ENCODE measurements at regions not wholly inside any gene's neighbourhood (a gene's known extent, or its start where the extent isn't known, plus 50 kb on each side); places are given as distances from the start of the nearest gene placed in this dataset.

DNA sequence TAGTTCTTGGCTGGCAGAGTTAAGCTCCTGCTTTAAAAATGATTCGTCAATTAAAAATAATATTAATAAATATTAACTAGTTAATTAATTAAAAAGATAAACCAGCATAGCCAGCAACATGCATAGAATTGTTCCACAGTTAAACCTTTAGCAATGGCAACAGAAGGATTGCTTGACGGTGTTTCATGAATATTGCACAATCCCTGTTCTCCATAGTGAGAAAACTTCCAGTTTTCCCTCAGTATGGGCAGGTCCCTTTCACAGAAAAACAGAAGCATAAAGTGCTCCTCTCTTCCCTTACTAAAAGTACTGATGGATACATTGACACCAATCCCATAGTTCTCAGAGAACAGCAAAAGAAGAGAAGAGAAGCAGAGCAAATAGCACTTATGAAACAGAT, 71.4 kb upstream of the CAST start:
- ChIA-PET POLR2A (ENCODE audit: partially characterized antibody) (no interaction called here), CTCF (ENCODE audit: partially characterized antibody) (interaction anchor here (5.1 kb wide), 1 partner anchor 11 kb away, joined by 28 read pairs; no protein-coding TSS in a partner anchor)
- H2AK5ac ChIP-seq (ENCODE audit: low read depth, low read length): no peak overlapping the region
- H2BK120ac ChIP-seq (replicated peaks; ENCODE audit: low read depth, low read length): no peak overlapping the region
- H3K4me3 ChIP-seq (ENCODE audit: extremely low read depth in 1 of 4, insufficient read depth in 2 of 4, low read depth in 3 of 4, low read length in 4 of 4): no peak overlapping the region
- WGBS, 2 experiments (ENCODE audit: extremely low coverage in 1 of 2, insufficient coverage in 1 of 2, insufficient read length in 1 of 2, insufficient replicate concordance in 2 of 2, low coverage in 1 of 2, low lambda C conversion rate in 2 of 2, missing lambda C conversion rate in 1 of 2): 89% methylated on average over 2 of the region's 2 CpGs; no CpG with 5 or more reads in 1 of the 2 experiments
- no peak overlapping the region for H3K18ac ChIP-seq (ENCODE audit: extremely low read depth, low read length)
- no peak overlapping the region for H3K4me2 ChIP-seq (ENCODE audit: insufficient read depth in 1 of 2, low read depth in 2 of 2, low read length in 2 of 2)
- no peak overlapping the region for H3K9ac ChIP-seq (replicated peaks in 1 of 4; ENCODE audit: extremely low read depth in 1 of 4, low read depth in 3 of 4, low read length in 3 of 4)
- no peak overlapping the region for H2BK5ac ChIP-seq (ENCODE audit: low read depth, low read length)
- no peak overlapping the region for H4K8ac ChIP-seq (ENCODE audit: extremely low read depth, insufficient read depth, low read length)
- DNase-seq (ENCODE audit: low read depth in 1 of 2, low spot score in 2 of 2) (no peak), FAIRE-seq (no peak)
- H3K79me2 ChIP-seq (ENCODE audit: control insufficient read depth in 1 of 2, insufficient read depth in 2 of 2, low read length in 2 of 2): no peaks in the 10 kb centered on the region
- no peak overlapping the region for H3K56ac ChIP-seq (replicated peaks; ENCODE audit: insufficient read length, low read depth, low read length)
- no peak overlapping the region for H2BK20ac ChIP-seq (ENCODE audit: low read length)
- no peak for TF ChIP-seq CBX8 (IDR thresholded peaks at IDR 0.05; ENCODE audit: borderline replicate concordance, low read depth, low read length)
- TF ChIP-seq, protein P1, sequence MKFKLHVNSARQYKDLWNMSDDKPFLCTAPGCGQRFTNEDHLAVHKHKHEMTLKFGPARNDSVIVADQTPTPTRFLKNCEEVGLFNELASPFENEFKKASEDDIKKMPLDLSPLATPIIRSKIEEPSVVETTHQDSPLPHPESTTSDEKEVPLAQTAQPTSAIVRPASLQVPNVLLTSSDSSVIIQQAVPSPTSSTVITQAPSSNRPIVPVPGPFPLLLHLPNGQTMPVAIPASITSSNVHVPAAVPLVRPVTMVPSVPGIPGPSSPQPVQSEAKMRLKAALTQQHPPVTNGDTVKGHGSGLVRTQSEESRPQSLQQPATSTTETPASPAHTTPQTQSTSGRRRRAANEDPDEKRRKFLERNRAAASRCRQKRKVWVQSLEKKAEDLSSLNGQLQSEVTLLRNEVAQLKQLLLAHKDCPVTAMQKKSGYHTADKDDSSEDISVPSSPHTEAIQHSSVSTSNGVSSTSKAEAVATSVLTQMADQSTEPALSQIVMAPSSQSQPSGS (IDR thresholded peaks at IDR 0.05; ENCODE audit: low read length): no peak
- peak; percentile 58; the same call in 1 of the 2 replicates for TF ChIP-seq CEBPB (IDR thresholded peaks at IDR 0.05; ENCODE audit: low read depth, low read length)
- no peak overlapping the region for H3K27ac ChIP-seq (ENCODE audit: low read depth, low read length)
- H3K23ac ChIP-seq (ENCODE audit: insufficient read length): no peak overlapping the region
- H4K91ac ChIP-seq (replicated peaks; ENCODE audit: insufficient read length, low read length): no peak overlapping the region
- no peak overlapping the region for H2BK12ac ChIP-seq (ENCODE audit: low read depth, low read length)
- H2AFZ ChIP-seq (ENCODE audit: low read length): 0 out of 2 replicates have a peak overlapping the region, but pooled peaks have one; percentile 63
- peaks cover 0 to 2% of the 10 kb centered on the region in 2 experiments for H4K20me1 ChIP-seq (replicated peaks in 1 of 2; ENCODE audit: control insufficient read depth in 1 of 2, insufficient read depth in 2 of 2, low read length in 2 of 2)
- no peaks in the 10 kb centered on the region for H3K23me2 ChIP-seq (ENCODE audit: low read depth, low read length)
- H3K14ac ChIP-seq (ENCODE audit: insufficient read length): no peak overlapping the region
- H3K4ac ChIP-seq (replicated peaks; ENCODE audit: insufficient read length, low read depth, low read length): no peak overlapping the region
- H3K36me3 ChIP-seq (ENCODE audit: control insufficient read depth in 2 of 4, insufficient read depth in 4 of 4, low read length in 3 of 4): no peaks in the 10 kb centered on the region
- no peaks in the 10 kb centered on the region for H3K9me3 ChIP-seq (ENCODE audit: insufficient read depth in 2 of 2, low read depth in 1 of 2, low read length in 1 of 2)
- no peak overlapping the region for H4K5ac ChIP-seq (ENCODE audit: insufficient read length, low read depth, low read length)
- H3K4me1 ChIP-seq (replicated peaks in 1 of 4; ENCODE audit: control insufficient read depth in 3 of 4, insufficient read depth in 4 of 4, low read length in 3 of 4): no peaks in the 10 kb centered on the region
- H3K27me3 ChIP-seq (replicated peaks in 1 of 4; ENCODE audit: control insufficient read depth in 3 of 4, extremely low read depth in 1 of 4, insufficient read depth in 3 of 4, low read length in 3 of 4): no peaks in the 10 kb centered on the region
- no peak overlapping the region for H2BK15ac ChIP-seq (ENCODE audit: low read length)
- no peaks in the 10 kb centered on the region for H3K79me1 ChIP-seq (ENCODE audit: low read depth, low read length)

Measured in H1 (cell line).